HL-60 (cell line): ENCODE measurements at regions not wholly inside any gene's neighbourhood (a gene's known extent, or its start where the extent isn't known, plus 50 kb on each side); places are given as distances from the start of the nearest gene placed in this dataset.

Source experiments
- GABPA ChIP-seq: IDR thresholded peaks from 2 replicates; pipeline ENCODE4 v1.6.1; 2012; ENCODE audit warnings: low read depth
- POLR2AphosphoS5 ChIP-seq: IDR thresholded peaks from 2 replicates; pipeline ENCODE4 v1.6.1; 2012; ENCODE audit warnings: low read depth
- SPI1 ChIP-seq: IDR thresholded peaks from 2 replicates; pipeline ENCODE4 v1.6.1; 2012; ENCODE audit warnings: low read depth, mild to moderate bottlenecking, borderline replicate concordance
- TF ChIP-seq, protein P1 (sequence below): IDR thresholded peaks from one replicate; pipeline ENCODE4 v1.5.1; 2011; ENCODE audit warnings: low read length, control low read depth, inconsistent platforms; ENCODE audit not compliant: insufficient read depth
- TF ChIP-seq, protein P2 (sequence below): IDR thresholded peaks from 2 replicates; pipeline ENCODE4 v1.6.1; 2012; ENCODE audit warnings: low read depth; ENCODE audit not compliant: insufficient replicate concordance

DNA sequence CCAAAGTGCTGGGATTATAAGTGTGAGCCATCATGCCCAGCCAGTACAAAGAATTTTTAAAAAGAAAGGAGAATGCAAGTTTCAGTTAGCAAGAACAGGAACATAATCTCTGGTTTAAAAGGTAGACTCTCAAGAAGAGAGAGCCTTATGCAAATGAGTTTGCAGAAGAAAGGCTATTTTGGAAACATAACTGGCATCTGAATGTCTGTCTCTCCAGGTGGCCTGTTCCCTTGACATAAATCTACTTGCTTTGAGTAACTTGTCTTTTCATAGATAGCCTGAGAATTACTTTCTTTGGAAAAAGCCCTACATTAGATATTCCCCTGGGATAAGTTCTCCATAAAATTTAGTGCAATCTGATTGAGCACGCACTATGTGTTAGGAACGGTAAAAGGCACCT is 109.6 kb downstream of the ICOS start:
- TF ChIP-seq, protein P1, sequence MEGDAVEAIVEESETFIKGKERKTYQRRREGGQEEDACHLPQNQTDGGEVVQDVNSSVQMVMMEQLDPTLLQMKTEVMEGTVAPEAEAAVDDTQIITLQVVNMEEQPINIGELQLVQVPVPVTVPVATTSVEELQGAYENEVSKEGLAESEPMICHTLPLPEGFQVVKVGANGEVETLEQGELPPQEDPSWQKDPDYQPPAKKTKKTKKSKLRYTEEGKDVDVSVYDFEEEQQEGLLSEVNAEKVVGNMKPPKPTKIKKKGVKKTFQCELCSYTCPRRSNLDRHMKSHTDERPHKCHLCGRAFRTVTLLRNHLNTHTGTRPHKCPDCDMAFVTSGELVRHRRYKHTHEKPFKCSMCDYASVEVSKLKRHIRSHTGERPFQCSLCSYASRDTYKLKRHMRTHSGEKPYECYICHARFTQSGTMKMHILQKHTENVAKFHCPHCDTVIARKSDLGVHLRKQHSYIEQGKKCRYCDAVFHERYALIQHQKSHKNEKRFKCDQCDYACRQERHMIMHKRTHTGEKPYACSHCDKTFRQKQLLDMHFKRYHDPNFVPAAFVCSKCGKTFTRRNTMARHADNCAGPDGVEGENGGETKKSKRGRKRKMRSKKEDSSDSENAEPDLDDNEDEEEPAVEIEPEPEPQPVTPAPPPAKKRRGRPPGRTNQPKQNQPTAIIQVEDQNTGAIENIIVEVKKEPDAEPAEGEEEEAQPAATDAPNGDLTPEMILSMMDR: no peak
- TF ChIP-seq GABPA (no peak), POLR2AphosphoS5 (no peak), SPI1 (no peak)
- TF ChIP-seq, protein P2, sequence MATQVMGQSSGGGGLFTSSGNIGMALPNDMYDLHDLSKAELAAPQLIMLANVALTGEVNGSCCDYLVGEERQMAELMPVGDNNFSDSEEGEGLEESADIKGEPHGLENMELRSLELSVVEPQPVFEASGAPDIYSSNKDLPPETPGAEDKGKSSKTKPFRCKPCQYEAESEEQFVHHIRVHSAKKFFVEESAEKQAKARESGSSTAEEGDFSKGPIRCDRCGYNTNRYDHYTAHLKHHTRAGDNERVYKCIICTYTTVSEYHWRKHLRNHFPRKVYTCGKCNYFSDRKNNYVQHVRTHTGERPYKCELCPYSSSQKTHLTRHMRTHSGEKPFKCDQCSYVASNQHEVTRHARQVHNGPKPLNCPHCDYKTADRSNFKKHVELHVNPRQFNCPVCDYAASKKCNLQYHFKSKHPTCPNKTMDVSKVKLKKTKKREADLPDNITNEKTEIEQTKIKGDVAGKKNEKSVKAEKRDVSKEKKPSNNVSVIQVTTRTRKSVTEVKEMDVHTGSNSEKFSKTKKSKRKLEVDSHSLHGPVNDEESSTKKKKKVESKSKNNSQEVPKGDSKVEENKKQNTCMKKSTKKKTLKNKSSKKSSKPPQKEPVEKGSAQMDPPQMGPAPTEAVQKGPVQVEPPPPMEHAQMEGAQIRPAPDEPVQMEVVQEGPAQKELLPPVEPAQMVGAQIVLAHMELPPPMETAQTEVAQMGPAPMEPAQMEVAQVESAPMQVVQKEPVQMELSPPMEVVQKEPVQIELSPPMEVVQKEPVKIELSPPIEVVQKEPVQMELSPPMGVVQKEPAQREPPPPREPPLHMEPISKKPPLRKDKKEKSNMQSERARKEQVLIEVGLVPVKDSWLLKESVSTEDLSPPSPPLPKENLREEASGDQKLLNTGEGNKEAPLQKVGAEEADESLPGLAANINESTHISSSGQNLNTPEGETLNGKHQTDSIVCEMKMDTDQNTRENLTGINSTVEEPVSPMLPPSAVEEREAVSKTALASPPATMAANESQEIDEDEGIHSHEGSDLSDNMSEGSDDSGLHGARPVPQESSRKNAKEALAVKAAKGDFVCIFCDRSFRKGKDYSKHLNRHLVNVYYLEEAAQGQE: no peak
